ENCODE measurements at regions not wholly inside any gene's neighbourhood (a gene's known extent, or its start where the extent isn't known, plus 50 kb on each side); places are given as distances from the start of the nearest gene placed in this dataset.

- TF ChIP-seq CTCF (conservative IDR thresholded peaks at IDR 0.05; ENCODE audit: low read depth, low read length) (no peak), EZH2 (IDR thresholded peaks at IDR 0.05; ENCODE audit: borderline replicate concordance, low read depth, low read length, poor library complexity, severe bottlenecking) (no peak)
Observed at GRCh38 chr5:75862872-75863271, 145.6 kb upstream of the POC5 start.
